ENCODE measurements at regions not wholly inside any gene's neighbourhood (a gene's known extent, or its start where the extent isn't known, plus 50 kb on each side); places are given as distances from the start of the nearest gene placed in this dataset.

GRCh38 chr4:65120287-65120686, 550.0 kb downstream of the EPHA5 start:
- Mint-ChIP-seq H3K9me3 (no peaks in the 10 kb centered on the region), H3K4me1 (peaks cover 8% of the 10 kb centered on the region; the same call in 2 of the 3 replicates), H3K4me3 (no peak overlapping the region), H3K27ac (no peak overlapping the region), H3K36me3 (ENCODE audit: low read depth) (no peaks in the 10 kb centered on the region), H3K27me3 (ENCODE audit: insufficient read depth, low read depth, poor library complexity) (peaks cover 2% of the 10 kb centered on the region)
- Histone ChIP-seq H2AFZ (no peak overlapping the region), H3K4me3 (no peak overlapping the region), H4K20me1 (replicated peaks; ENCODE audit: insufficient read depth) (no peaks in the 10 kb centered on the region), H3K27me3 (ENCODE audit: insufficient read depth) (no peaks in the 10 kb centered on the region), H3K27ac (ENCODE audit: low read depth) (no peak overlapping the region), H3K9me2 (ENCODE audit: insufficient read depth) (no peaks in the 10 kb centered on the region), H3K4me2 (no peak overlapping the region), H3K79me2 (replicated peaks; ENCODE audit: insufficient read depth) (no peaks in the 10 kb centered on the region), H3K4me1 (ENCODE audit: insufficient read depth) (peaks cover 9% of the 10 kb centered on the region), H3K36me3 (ENCODE audit: insufficient read depth) (no peaks in the 10 kb centered on the region), H3F3A (replicated peaks; ENCODE audit: low read depth) (no peaks in the 10 kb centered on the region)
- TF ChIP-seq CTCF (conservative IDR thresholded peaks at IDR 0.05; ENCODE audit: low read depth in 2 of 2) (no peak), EZH2phosphoT487 (IDR thresholded peaks at IDR 0.05; ENCODE audit: unreplicated experiment) (no peak), REST (IDR thresholded peaks at IDR 0.05; ENCODE audit: unreplicated experiment) (no peak), CREB1 (CRISPR knock-in tag; IDR thresholded peaks at IDR 0.05; ENCODE audit: low read depth) (no peak), POLR2AphosphoS5 (IDR thresholded peaks at IDR 0.05; ENCODE audit: low read depth) (no peak), EZH2 (IDR thresholded peaks at IDR 0.05; ENCODE audit: low read depth, unreplicated experiment) (no peak), ETS1 (IDR thresholded peaks at IDR 0.05) (no peak), ZNF331 (CRISPR knock-in tag; IDR thresholded peaks at IDR 0.05; ENCODE audit: low read depth) (no peak), ZNF114 (CRISPR knock-in tag; IDR thresholded peaks at IDR 0.05) (no peak), ZNF462 (CRISPR knock-in tag; IDR thresholded peaks at IDR 0.05) (no peak), NANOG (IDR thresholded peaks at IDR 0.05; ENCODE audit: borderline replicate concordance) (no peak), STAT1 (IDR thresholded peaks at IDR 0.05; ENCODE audit: unreplicated experiment) (no peak), JUNB (IDR thresholded peaks at IDR 0.05; ENCODE audit: unreplicated experiment) (no peak)
- DNase-seq (ENCODE audit: low spot score) (no peak), ATAC-seq (no peak)

Data from GM23338 (cell line).